K562 (cell line): ENCODE measurements at regions not wholly inside any gene's neighbourhood (a gene's known extent, or its start where the extent isn't known, plus 50 kb on each side); places are given as distances from the start of the nearest gene placed in this dataset.

Source experiments
- ATAC-seq: fragments of 200-7000 bp; cut with Tn5 transposase; 3 replicates; pipeline ENCODE4 v1.9.1; 2020; ENCODE audit warnings: moderate library complexity
- BruUV-seq: library from RNA; stranded (reverse); fragments of 400-500 nt; replicated peaks from 2 replicates; lab custom pipeline; 2021; lab: Mats Ljungman, UMichigan
- CTCF ChIA-PET: fragments of 300-600 bp; formaldehyde crosslinking; extraction: SDS; loops from one replicate; lab custom pipeline; 2021; ENCODE audit warnings: low intra/inter-chr PET ratio; lab: Yijun Ruan, JAX
- POLR2A ChIA-PET: fragments of 300-600, 350-650 bp; sonication (Branson Sonifier 250); formaldehyde crosslinking; extraction: SDS; loops from one replicate; lab custom pipeline; 2021; ENCODE audit warnings: antibody characterized with exemption, inconsistent platforms; lab: Yijun Ruan, JAX
- DNase-seq, 4 experiments: peaks; one replicate each; pipeline versions ENCODE4 v3.0.0 to v3.0.0-alpha.2; 2011 to 2018; ENCODE audit warnings: low spot score in 3 of 4, mixed read lengths in 3 of 4; ENCODE audit errors: extremely low read depth in 1 of 4
- FAIRE-seq: peaks from 2 replicates; lab custom pipeline; 2011; peaks lifted over from hg19 to GRCh38; lab: Jason Lieb, UNC
- H2AFZ ChIP-seq: 2 replicates; pipeline ENCODE4 v1.6.0; 2011; ENCODE audit warnings: low read depth, low read length, control low read depth, inconsistent platforms
- H3K27ac ChIP-seq: fragments of 200-600 bp; 3 replicates; pipeline ENCODE4 v1.8.0; 2011; ENCODE audit warnings: low read depth, mild to moderate bottlenecking, control low read depth, inconsistent platforms, low read length, moderate library complexity, mixed read lengths; ENCODE audit errors: extremely low read depth
- H3K27me3 ChIP-seq, 2 experiments: fragments of 300-600 bp in 1 of 2; 2 replicates in 1 of 2; 3 replicates in 1 of 2; pipeline versions ENCODE4 v1.6.0 to v1.8.0; 2011; ENCODE audit warnings: inconsistent platforms in 2 of 2, low read length in 2 of 2, mild to moderate bottlenecking in 1 of 2, mixed read lengths in 1 of 2, moderate library complexity in 1 of 2; ENCODE audit not compliant: control insufficient read depth in 2 of 2, insufficient read depth in 2 of 2
- H3K36me3 ChIP-seq: fragments of 300-600 bp; 3 replicates; pipeline ENCODE4 v1.8.0; 2011; ENCODE audit warnings: mild to moderate bottlenecking, low read length, inconsistent platforms; ENCODE audit not compliant: control insufficient read depth, insufficient read depth
- H3K4me1 ChIP-seq, 2 experiments: fragments of 200-600 bp in 1 of 2; replicated peaks in 1 of 2; 2 replicates in 1 of 2; 3 replicates in 1 of 2; pipeline versions ENCODE4 v1.5.1 to v1.8.0; 2011; ENCODE audit warnings: inconsistent platforms in 2 of 2, low read length in 2 of 2, mild to moderate bottlenecking in 1 of 2, mixed read lengths in 1 of 2, moderate library complexity in 1 of 2; ENCODE audit not compliant: control insufficient read depth in 2 of 2, insufficient read depth in 2 of 2
- H3K4me2 ChIP-seq: 2 replicates; pipeline ENCODE4 v1.6.1; 2011; ENCODE audit warnings: low read length, control low read depth, inconsistent platforms, mixed read lengths; ENCODE audit not compliant: insufficient read depth
- H3K4me3 ChIP-seq: fragments of 200-600 bp; sonication (generic), shearing (Covaris generic); 2 replicates; pipeline ENCODE4 v1.5.1; 2016; ENCODE audit warnings: control low read depth, inconsistent platforms
- H3K79me2 ChIP-seq: fragments of 200-600 bp; 3 replicates; pipeline ENCODE4 v1.8.0; 2011; ENCODE audit warnings: low read length, inconsistent platforms; ENCODE audit not compliant: control insufficient read depth, insufficient read depth
- H3K9ac ChIP-seq, 2 experiments: 2 replicates each; pipeline versions ENCODE4 v1.6.0 to v1.6.1; 2011; ENCODE audit warnings: low read depth in 2 of 2, low read length in 2 of 2, control low read depth in 1 of 2, inconsistent platforms in 1 of 2, mild to moderate bottlenecking in 1 of 2, mixed read lengths in 1 of 2; ENCODE audit not compliant: insufficient read depth in 1 of 2
- H3K9me1 ChIP-seq: one replicate; pipeline ENCODE4 v1.6.0; 2011; ENCODE audit warnings: inconsistent platforms, mild to moderate bottlenecking, low read length, moderate library complexity; ENCODE audit not compliant: control insufficient read depth, insufficient read depth
- H3K9me3 ChIP-seq: replicated peaks from 2 replicates; pipeline ENCODE4 v1.5.1; 2011; ENCODE audit warnings: low read depth, low read length, inconsistent platforms; ENCODE audit not compliant: control insufficient read depth, insufficient read depth
- H4K20me1 ChIP-seq: replicated peaks from 2 replicates; pipeline ENCODE4 v1.6.1; 2011; ENCODE audit warnings: low read length, inconsistent platforms, mixed read lengths; ENCODE audit not compliant: control insufficient read depth, insufficient read depth
- CAMTA2 ChIP-seq: fragments of 250-450 bp; sonication (Bioruptor Pico); conservative IDR thresholded peaks from 2 replicates; pipeline ENCODE4 v1.5.1; 2022
- CEBPB ChIP-seq: fragments of 450-650 bp; IDR thresholded peaks from 2 replicates; pipeline ENCODE4 v1.6.1; 2016; ENCODE audit warnings: missing genetic modification characterization, missing compliant biosample characterization
- ESRRB ChIP-seq: fragments of 250-450 bp; sonication (Bioruptor Pico); IDR thresholded peaks from 2 replicates; pipeline ENCODE4 v1.5.0; 2020; ENCODE audit warnings: mild to moderate bottlenecking, moderate library complexity, borderline replicate concordance
- ETV5 ChIP-seq: sonication (generic); formaldehyde crosslinking; IDR thresholded peaks from 2 replicates; pipeline ENCODE4 v1.4.0; 2020; ENCODE audit warnings: low read depth, mild to moderate bottlenecking, missing genetic modification reagents
- GABPB2 ChIP-seq: fragments of 250-450 bp; sonication (Bioruptor Pico); conservative IDR thresholded peaks from 2 replicates; pipeline ENCODE4 v1.5.1; 2021; ENCODE audit warnings: mild to moderate bottlenecking
- KAT2B ChIP-seq: IDR thresholded peaks from one replicate; pipeline ENCODE4 v1.6.1; 2012; ENCODE audit warnings: low read depth, mild to moderate bottlenecking, control low read depth, inconsistent platforms, low read length, moderate library complexity
- LEF1 ChIP-seq: fragments of 450-650 bp; IDR thresholded peaks from 2 replicates; pipeline ENCODE4 v1.6.1; 2016; ENCODE audit warnings: mild to moderate bottlenecking
- MCM7 ChIP-seq, 2 experiments: fragments of 450-650 bp; IDR thresholded peaks; 2 replicates each; pipeline ENCODE4 v1.6.1; 2016 to 2018
- NCOA6 ChIP-seq: fragments of 450-650 bp; IDR thresholded peaks from 2 replicates; pipeline ENCODE4 v1.6.1; 2017; ENCODE audit warnings: mild to moderate bottlenecking
- PHF20 ChIP-seq: fragments of 450-650 bp; IDR thresholded peaks from 2 replicates; pipeline ENCODE4 v1.6.1; 2018; ENCODE audit not compliant: partially characterized antibody
- RNF219 ChIP-seq: fragments of 250-450 bp; sonication (Bioruptor Pico); IDR thresholded peaks from 2 replicates; pipeline ENCODE4 v1.5.0; 2022; ENCODE audit warnings: mild to moderate bottlenecking
- SMAD3 ChIP-seq: fragments of 450-650 bp; formaldehyde crosslinking; conservative IDR thresholded peaks from 2 replicates; pipeline ENCODE4 v1.4.0; 2020; ENCODE audit warnings: mild to moderate bottlenecking
- SNIP1 ChIP-seq: fragments of 450-650 bp; IDR thresholded peaks from 2 replicates; pipeline ENCODE4 v1.7.1; 2017; ENCODE audit warnings: low read depth, mild to moderate bottlenecking
- SREBF1 ChIP-seq: fragments of 150-350 bp; IDR thresholded peaks from 2 replicates; pipeline ENCODE4 v1.6.1; 2014; ENCODE audit warnings: antibody characterized with exemption, low read depth, low read length, borderline replicate concordance
- TOE1 ChIP-seq, 2 experiments: fragments of 450-650 bp in 1 of 2; sonication (generic) in 1 of 2; formaldehyde crosslinking in 1 of 2; IDR thresholded peaks; 2 replicates each; pipeline versions ENCODE4 v1.7.1 to v1.8.0; 2016 to 2022; ENCODE audit warnings: borderline replicate concordance in 2 of 2, mild to moderate bottlenecking in 2 of 2, antibody characterized with exemption in 1 of 2, inconsistent platforms in 1 of 2, low read depth in 1 of 2, missing genetic modification reagents in 1 of 2, moderate library complexity in 1 of 2
- ZNF551 ChIP-seq: fragments of 250-450 bp; sonication (Bioruptor Pico); IDR thresholded peaks from 2 replicates; pipeline ENCODE4 v1.5.0; 2021; ENCODE audit warnings: mild to moderate bottlenecking, moderate library complexity
- WGBS: fragments of 100-300 bp; shearing (Covaris generic); methylation state at CpG from one replicate; pipeline ENCODE4 v1.1.6; 2016; ENCODE audit warnings: low coverage, mixed read lengths; ENCODE audit not compliant: insufficient coverage; ENCODE audit errors: missing lambda C conversion rate; 5-methylcytosine and 5-hydroxymethylcytosine counted together
- in situ Hi-C: fragments of 300-500 bp; cut with MboI; formaldehyde crosslinking; loops from 4 replicates; pipeline ENCODE4 v1.15.0; 2018; ENCODE audit warnings: inconsistent platforms, mixed read lengths
- intact Hi-C: fragments of 100-400 bp; cut with micrococcal nuclease; formaldehyde crosslinking; loops from 2 replicates; pipeline ENCODE4 v1.14.2; 2022

GRCh38 chr6:167703347-167703746, 123.4 kb upstream of the AFDN start:
- intact Hi-C loops: no loop called here
- BruUV-seq: no TSS peak
- Histone ChIP-seq H3K9me3 (no peaks in the 10 kb centered on the region), H3K79me2 (no peaks in the 10 kb centered on the region), H2AFZ (no peak overlapping the region), H4K20me1 (peaks cover 5% of the 10 kb centered on the region), H3K4me1 (peaks cover 0 to 17% of the 10 kb centered on the region in 2 experiments; a peak in 3 of 5 replicates), H3K27me3 (peaks cover 50 to 72% of the 10 kb centered on the region in 2 experiments), H3K9ac (no peak overlapping the region), H3K4me3 (no peak overlapping the region), H3K9me1 (no peaks in the 10 kb centered on the region), H3K36me3 (no peaks in the 10 kb centered on the region), H3K27ac (no peak overlapping the region), H3K4me2 (no peak overlapping the region)
- POLR2A ChIA-PET: interaction anchor here (0.6 to 1.4 kb wide), 7 partner anchors 9 to 295 kb away, joined by 3 to 5 read pairs (median 3); no protein-coding TSS in a partner anchor
- CTCF ChIA-PET: no interaction called here
- TF ChIP-seq CEBPB (peak; percentile 47), GABPB2 (no peak)
- FAIRE-seq: peak; percentile 44
- in situ Hi-C loops: no loop called here
- no peak; the same call in 2 of the 3 replicates for ATAC-seq
- 14% methylated on average over 10 of the region's 10 CpGs for WGBS
- no peak for DNase-seq

GRCh38 chr6:167703781-167704180, 122.9 kb upstream of the AFDN start:
- peaks cover 0 to 17% of the 10 kb centered on the region in 2 experiments; a peak in 3 of 5 replicates for H3K4me1 ChIP-seq
- DNase-seq (no peak), ATAC-seq (no peak), FAIRE-seq (no peak)
- no peaks in the 10 kb centered on the region for H3K79me2 ChIP-seq
- no peaks in the 10 kb centered on the region for H3K9me1 ChIP-seq
- peaks cover 7% of the 10 kb centered on the region for H4K20me1 ChIP-seq
- intact Hi-C loops: no loop called here
- POLR2A ChIA-PET: interaction anchor here (0.6 to 1.4 kb wide), 7 partner anchors 7 to 193 kb away, joined by 3 to 5 read pairs (median 3); no protein-coding TSS in a partner anchor
- WGBS: 26% methylated on average over 8 of the region's 10 CpGs
- no peak overlapping the region for H3K4me2 ChIP-seq
- H3K9me3 ChIP-seq: no peaks in the 10 kb centered on the region
- no peak overlapping the region for H3K27ac ChIP-seq
- H3K27me3 ChIP-seq: peaks cover 51 to 72% of the 10 kb centered on the region in 2 experiments
- 0 out of 4 replicates have a peak overlapping the region, but pooled peaks of 1 of the 2 experiments have one; percentile 19 for H3K9ac ChIP-seq
- in situ Hi-C loops: no loop called here
- H2AFZ ChIP-seq: no peak overlapping the region
- no peak overlapping the region for H3K4me3 ChIP-seq
- H3K36me3 ChIP-seq: no peaks in the 10 kb centered on the region
- CTCF ChIA-PET: no interaction called here
- no TSS peak for BruUV-seq
- TF ChIP-seq CAMTA2 (CRISPR knock-in tag): no peak
- TF ChIP-seq MCM7 (IDR thresholded peaks at IDR 0.05): no peak
- TF ChIP-seq ETV5 (CRISPR knock-in tag): no peak
- TF ChIP-seq TOE1 (IDR thresholded peaks at IDR 0.05; ENCODE audit: borderline replicate concordance): no peak
- TF ChIP-seq TOE1 (CRISPR knock-in tag; IDR thresholded peaks at IDR 0.05; ENCODE audit: borderline replicate concordance, low read depth): no peak
- no peak for TF ChIP-seq ZNF551 (CRISPR knock-in tag)
- no peak for TF ChIP-seq SMAD3 (CRISPR knock-in tag)
- no peak for TF ChIP-seq NCOA6
- no peak for TF ChIP-seq LEF1
- TF ChIP-seq SREBF1: no peak
- no peak for TF ChIP-seq ESRRB (CRISPR knock-in tag)
- TF ChIP-seq SNIP1: no peak
- no peak for TF ChIP-seq PHF20
- no peak for TF ChIP-seq RNF219 (CRISPR knock-in tag)
- TF ChIP-seq KAT2B: no peak
